HepG2 (cell line): ENCODE measurements at regions not wholly inside any gene's neighbourhood (a gene's known extent, or its start where the extent isn't known, plus 50 kb on each side); places are given as distances from the start of the nearest gene placed in this dataset.
A peak's percentile ranks its signal among the peaks of the same experiment; 100 is the strongest.

Experiments used
- BRD4 ChIP-seq: sonication (generic); formaldehyde crosslinking; IDR thresholded peaks from 2 replicates; pipeline ENCODE4 v1.4.0; 2020; ENCODE audit warnings: missing genetic modification reagents
- CREB3 ChIP-seq: sonication (generic); formaldehyde crosslinking; IDR thresholded peaks from 2 replicates; pipeline ENCODE4 v1.5.0; 2020; ENCODE audit warnings: missing genetic modification reagents
- HMGXB3 ChIP-seq: sonication (generic); formaldehyde crosslinking; IDR thresholded peaks from 2 replicates; pipeline ENCODE4 v1.4.0; 2020; ENCODE audit warnings: missing genetic modification reagents, borderline replicate concordance
- MZF1 ChIP-seq: sonication (generic); formaldehyde crosslinking; IDR thresholded peaks from 2 replicates; pipeline ENCODE4 v1.8.1; 2023; ENCODE audit warnings: mild to moderate bottlenecking, missing genetic modification reagents, borderline replicate concordance
- NR1H2 ChIP-seq: sonication (generic); formaldehyde crosslinking; IDR thresholded peaks from 2 replicates; pipeline ENCODE4 v1.8.1; 2022; ENCODE audit warnings: low read depth, missing genetic modification reagents, borderline replicate concordance
- NRL ChIP-seq: sonication (generic); formaldehyde crosslinking; IDR thresholded peaks from 2 replicates; pipeline ENCODE4 v1.5.0; 2020; ENCODE audit warnings: missing genetic modification reagents, mild to moderate bottlenecking, moderate library complexity, borderline replicate concordance
- RBAK ChIP-seq: sonication (generic); formaldehyde crosslinking; IDR thresholded peaks from 2 replicates; pipeline ENCODE4 v1.5.1; 2020; ENCODE audit warnings: mild to moderate bottlenecking, missing genetic modification reagents
- SNAPC4 ChIP-seq: sonication (generic); formaldehyde crosslinking; IDR thresholded peaks from 2 replicates; pipeline ENCODE4 v1.4.0; 2020; ENCODE audit warnings: mild to moderate bottlenecking, missing genetic modification reagents
- ZBTB7B ChIP-seq: sonication (generic); formaldehyde crosslinking; IDR thresholded peaks from 2 replicates; pipeline ENCODE4 v1.4.0; 2020; ENCODE audit warnings: missing genetic modification reagents
- ZNF317 ChIP-seq: sonication (generic); formaldehyde crosslinking; IDR thresholded peaks from 2 replicates; pipeline ENCODE4 v1.5.0; 2020; ENCODE audit warnings: mild to moderate bottlenecking, missing genetic modification reagents
- ZNF451 ChIP-seq: sonication (generic); formaldehyde crosslinking; IDR thresholded peaks from 2 replicates; pipeline ENCODE4 v1.5.0; 2020; ENCODE audit warnings: mild to moderate bottlenecking, missing genetic modification reagents
- ZNF530 ChIP-seq: sonication (generic); formaldehyde crosslinking; IDR thresholded peaks from 2 replicates; pipeline ENCODE4 v1.5.0; 2020; ENCODE audit warnings: low read depth, mild to moderate bottlenecking, missing genetic modification reagents
- TF ChIP-seq, protein P1 (sequence below): IDR thresholded peaks from 2 replicates; pipeline ENCODE4 v1.4.0; 2020; ENCODE audit warnings: mild to moderate bottlenecking, missing genetic modification reagents
- TF ChIP-seq, protein P2 (sequence below), 2 experiments: fragments of 450-650 bp in 1 of 2; sonication (generic) in 1 of 2; formaldehyde crosslinking; IDR thresholded peaks; 2 replicates each; pipeline versions ENCODE4 v1.5.0 to v1.8.0; 2020 to 2022; ENCODE audit warnings: mild to moderate bottlenecking in 1 of 2, missing genetic modification reagents in 1 of 2

- TF ChIP-seq HMGXB3 = no peak
- TF ChIP-seq MZF1 = no peak
- TF ChIP-seq BRD4 (CRISPR knock-in tag) = no peak
- no peak for TF ChIP-seq ZBTB7B (CRISPR knock-in tag)
- no peak for TF ChIP-seq ZNF451
- TF ChIP-seq CREB3 (CRISPR knock-in tag) = no peak
- no peak for TF ChIP-seq NRL (CRISPR knock-in tag)
- TF ChIP-seq, protein P1, sequence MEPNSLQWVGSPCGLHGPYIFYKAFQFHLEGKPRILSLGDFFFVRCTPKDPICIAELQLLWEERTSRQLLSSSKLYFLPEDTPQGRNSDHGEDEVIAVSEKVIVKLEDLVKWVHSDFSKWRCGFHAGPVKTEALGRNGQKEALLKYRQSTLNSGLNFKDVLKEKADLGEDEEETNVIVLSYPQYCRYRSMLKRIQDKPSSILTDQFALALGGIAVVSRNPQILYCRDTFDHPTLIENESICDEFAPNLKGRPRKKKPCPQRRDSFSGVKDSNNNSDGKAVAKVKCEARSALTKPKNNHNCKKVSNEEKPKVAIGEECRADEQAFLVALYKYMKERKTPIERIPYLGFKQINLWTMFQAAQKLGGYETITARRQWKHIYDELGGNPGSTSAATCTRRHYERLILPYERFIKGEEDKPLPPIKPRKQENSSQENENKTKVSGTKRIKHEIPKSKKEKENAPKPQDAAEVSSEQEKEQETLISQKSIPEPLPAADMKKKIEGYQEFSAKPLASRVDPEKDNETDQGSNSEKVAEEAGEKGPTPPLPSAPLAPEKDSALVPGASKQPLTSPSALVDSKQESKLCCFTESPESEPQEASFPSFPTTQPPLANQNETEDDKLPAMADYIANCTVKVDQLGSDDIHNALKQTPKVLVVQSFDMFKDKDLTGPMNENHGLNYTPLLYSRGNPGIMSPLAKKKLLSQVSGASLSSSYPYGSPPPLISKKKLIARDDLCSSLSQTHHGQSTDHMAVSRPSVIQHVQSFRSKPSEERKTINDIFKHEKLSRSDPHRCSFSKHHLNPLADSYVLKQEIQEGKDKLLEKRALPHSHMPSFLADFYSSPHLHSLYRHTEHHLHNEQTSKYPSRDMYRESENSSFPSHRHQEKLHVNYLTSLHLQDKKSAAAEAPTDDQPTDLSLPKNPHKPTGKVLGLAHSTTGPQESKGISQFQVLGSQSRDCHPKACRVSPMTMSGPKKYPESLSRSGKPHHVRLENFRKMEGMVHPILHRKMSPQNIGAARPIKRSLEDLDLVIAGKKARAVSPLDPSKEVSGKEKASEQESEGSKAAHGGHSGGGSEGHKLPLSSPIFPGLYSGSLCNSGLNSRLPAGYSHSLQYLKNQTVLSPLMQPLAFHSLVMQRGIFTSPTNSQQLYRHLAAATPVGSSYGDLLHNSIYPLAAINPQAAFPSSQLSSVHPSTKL (CRISPR knock-in tag) = peak; percentile 80
- TF ChIP-seq ZNF317 = no peak
- TF ChIP-seq RBAK = no peak
- no peak for TF ChIP-seq ZNF530 (CRISPR knock-in tag)
- TF ChIP-seq, protein P2, sequence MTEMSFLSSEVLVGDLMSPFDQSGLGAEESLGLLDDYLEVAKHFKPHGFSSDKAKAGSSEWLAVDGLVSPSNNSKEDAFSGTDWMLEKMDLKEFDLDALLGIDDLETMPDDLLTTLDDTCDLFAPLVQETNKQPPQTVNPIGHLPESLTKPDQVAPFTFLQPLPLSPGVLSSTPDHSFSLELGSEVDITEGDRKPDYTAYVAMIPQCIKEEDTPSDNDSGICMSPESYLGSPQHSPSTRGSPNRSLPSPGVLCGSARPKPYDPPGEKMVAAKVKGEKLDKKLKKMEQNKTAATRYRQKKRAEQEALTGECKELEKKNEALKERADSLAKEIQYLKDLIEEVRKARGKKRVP (CRISPR knock-in tag; IDR thresholded peaks at IDR 0.05) = peak in 1 of 2 experiments; percentile 41; a peak in 1 of 4 replicates
- TF ChIP-seq NR1H2 (CRISPR knock-in tag) = no peak
- no peak for TF ChIP-seq SNAPC4
These were observed 89.2 kb upstream of the MKLN1 start (continued) for GRCh38 chr7:131238347-131238931.
